CD4-positive, alpha-beta memory T cell (primary cell): ENCODE measurements at regions not wholly inside any gene's neighbourhood (a gene's known extent, or its start where the extent isn't known, plus 50 kb on each side); places are given as distances from the start of the nearest gene placed in this dataset.

Source experiments
- CTCF ChIA-PET: fragments of 350-600 bp; sonication (Branson Sonifier 250); formaldehyde crosslinking; loops from one replicate; lab custom pipeline; 2021; ENCODE audit warnings: inconsistent platforms; ENCODE audit not compliant: partially characterized antibody; lab: Charles Lee
- POLR2A ChIA-PET: fragments of 350-600 bp; sonication (Branson Sonifier 250); formaldehyde crosslinking; loops from one replicate; lab custom pipeline; 2021; ENCODE audit not compliant: partially characterized antibody; lab: Charles Lee
- DNase-seq, 5 donors: peaks; one replicate each; pipeline versions ENCODE4 v3.0.0 to v3.0.0-alpha.2; 2020 to 2022; ENCODE audit warnings: mixed read lengths in 1 of 5
- H3K27ac ChIP-seq: one replicate; pipeline ENCODE4 v1.7.0; 2013; ENCODE audit warnings: low read depth, low read length
- H3K27me3 ChIP-seq: 2 replicates; pipeline ENCODE4 v1.7.0; 2013; ENCODE audit warnings: mild to moderate bottlenecking, low read length, moderate library complexity; ENCODE audit not compliant: insufficient read depth
- H3K36me3 ChIP-seq: 2 replicates; pipeline ENCODE4 v1.7.0; 2013; ENCODE audit warnings: mild to moderate bottlenecking, low read length, moderate library complexity; ENCODE audit not compliant: insufficient read depth
- H3K4me1 ChIP-seq: 2 replicates; pipeline ENCODE4 v1.7.0; 2013; ENCODE audit warnings: mild to moderate bottlenecking, low read length, moderate library complexity; ENCODE audit not compliant: insufficient read depth
- H3K4me3 ChIP-seq, 2 donors: one replicate each; pipeline ENCODE4 v1.7.0; 2013; ENCODE audit warnings: low read length in 2 of 2, mild to moderate bottlenecking in 1 of 2
- H3K9me3 ChIP-seq, 2 donors: one replicate each; pipeline ENCODE4 v1.7.0; 2013; ENCODE audit warnings: low read length in 2 of 2, control low read depth in 1 of 2; ENCODE audit not compliant: control insufficient read depth in 1 of 2
- H3K27ac Mint-ChIP-seq, 7 donors: one replicate each; pipeline ENCODE4 v1.8.0; 2020 to 2021; ENCODE audit warnings: mixed read lengths in 7 of 7, mild to moderate bottlenecking in 6 of 7, inconsistent platforms in 3 of 7, moderate library complexity in 3 of 7
- H3K27me3 Mint-ChIP-seq, 2 donors: one replicate each; pipeline ENCODE4 v1.8.0; 2020 to 2021; ENCODE audit warnings: mixed read lengths in 2 of 2
- H3K36me3 Mint-ChIP-seq, 2 donors: one replicate each; pipeline ENCODE4 v1.8.0; 2020 to 2021; ENCODE audit warnings: mixed read lengths in 2 of 2, inconsistent platforms in 1 of 2, mild to moderate bottlenecking in 1 of 2
- H3K4me1 Mint-ChIP-seq, 4 donors: one replicate each; pipeline ENCODE4 v1.8.0; 2020 to 2021; ENCODE audit warnings: mixed read lengths in 4 of 4, mild to moderate bottlenecking in 1 of 4
- H3K4me3 Mint-ChIP-seq, 8 donors: one replicate each; pipeline ENCODE4 v1.8.0; 2020 to 2021; ENCODE audit warnings: mixed read lengths in 8 of 8, mild to moderate bottlenecking in 7 of 8, moderate library complexity in 6 of 8, inconsistent platforms in 3 of 8
- H3K9me3 Mint-ChIP-seq, 8 donors: one replicate each; pipeline ENCODE4 v1.8.0; 2020 to 2021; ENCODE audit warnings: mixed read lengths in 8 of 8, mild to moderate bottlenecking in 5 of 8, inconsistent platforms in 3 of 8, moderate library complexity in 1 of 8
- intact Hi-C: fragments of 100-400 bp; cut with micrococcal nuclease; formaldehyde crosslinking; loops from one replicate; pipeline ENCODE4 v1.15.1; 2023

DNA sequence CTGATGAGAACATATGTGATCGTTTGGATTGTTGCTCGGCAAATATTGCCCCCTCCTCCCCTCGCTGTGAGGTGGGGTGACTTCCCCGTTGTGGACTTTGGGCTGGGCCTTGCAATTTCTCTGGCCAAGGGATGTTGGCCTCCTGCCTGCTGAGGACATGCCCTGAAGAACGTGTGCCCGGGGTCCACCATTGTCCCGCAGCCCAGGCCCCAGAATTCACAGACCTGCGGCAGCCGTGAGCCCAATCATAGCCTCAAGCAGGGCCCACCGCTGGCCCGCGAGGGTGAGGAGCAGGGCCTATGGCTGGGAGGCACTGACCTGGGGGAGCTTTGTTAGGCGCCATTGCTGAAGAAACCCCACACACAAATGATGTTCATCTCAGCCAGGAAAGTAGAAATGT is 58.3 kb upstream of the ACTRT2 start:
- Mint-ChIP-seq H3K4me3 (no peak overlapping the region), H3K36me3 (no peaks in the 10 kb centered on the region), H3K27ac (no peak overlapping the region), H3K4me1 (no peaks in the 10 kb centered on the region), H3K9me3 (peaks cover 0 to 11% (median 2%) of the 10 kb centered on the region in 8 donors), H3K27me3 (peaks cover 0 to 2% of the 10 kb centered on the region in 2 donors)
- no peaks in the 10 kb centered on the region for H3K9me3 ChIP-seq
- intact Hi-C loops, result no loop called here
- H3K4me3 ChIP-seq, result no peak overlapping the region
- ChIA-PET CTCF (no interaction called here), POLR2A (no interaction called here)
- H3K27ac ChIP-seq, result no peak overlapping the region
- H3K36me3 ChIP-seq, result no peaks in the 10 kb centered on the region
- no peaks in the 10 kb centered on the region for H3K4me1 ChIP-seq
- no peaks in the 10 kb centered on the region for H3K27me3 ChIP-seq
- no peak for DNase-seq

- CTCF ChIA-PET, result no interaction called here
- peaks cover 2 to 7% of the 10 kb centered on the region in 2 donors for H3K27me3 Mint-ChIP-seq
- DNase-seq, result no peak
- no peak overlapping the region for H3K27ac Mint-ChIP-seq
- intact Hi-C loops, result no loop called here
- Histone ChIP-seq H3K27ac (no peak overlapping the region), H3K9me3 (no peaks in the 10 kb centered on the region), H3K4me3 (no peak overlapping the region), H3K36me3 (no peaks in the 10 kb centered on the region), H3K27me3 (no peaks in the 10 kb centered on the region), H3K4me1 (no peaks in the 10 kb centered on the region)
- H3K4me3 Mint-ChIP-seq, result no peak overlapping the region
- no peaks in the 10 kb centered on the region for H3K4me1 Mint-ChIP-seq
- POLR2A ChIA-PET, result no interaction called here
- no peaks in the 10 kb centered on the region for H3K9me3 Mint-ChIP-seq
- no peaks in the 10 kb centered on the region for H3K36me3 Mint-ChIP-seq
These were observed 55.6 kb upstream of the ACTRT2 start for GRCh38 chr1:2965676-2966075.

GRCh38 chr1:2966449-2967328 is 54.6 kb upstream of the ACTRT2 start:
- Mint-ChIP-seq H3K27me3 (peaks cover 2 to 7% of the 10 kb centered on the region in 2 donors), H3K27ac (no peak overlapping the region), H3K4me3 (no peak overlapping the region), H3K9me3 (no peaks in the 10 kb centered on the region), H3K4me1 (no peaks in the 10 kb centered on the region), H3K36me3 (no peaks in the 10 kb centered on the region)
- ChIA-PET POLR2A (no interaction called here), CTCF (no interaction called here)
- intact Hi-C loops, result no loop called here
- H3K4me3 ChIP-seq, result no peak overlapping the region
- no peak overlapping the region for H3K27ac ChIP-seq
- no peaks in the 10 kb centered on the region for H3K36me3 ChIP-seq
- no peaks in the 10 kb centered on the region for H3K4me1 ChIP-seq
- no peaks in the 10 kb centered on the region for H3K9me3 ChIP-seq
- DNase-seq, result no peak
- H3K27me3 ChIP-seq, result no peaks in the 10 kb centered on the region

- ChIA-PET POLR2A (no interaction called here), CTCF (no interaction called here)
- DNase-seq, result no peak
- H3K27ac ChIP-seq, result no peak overlapping the region
- no peak overlapping the region for H3K4me3 ChIP-seq
- no peak overlapping the region for H3K27ac Mint-ChIP-seq
- H3K4me3 Mint-ChIP-seq, result no peak overlapping the region
- H3K36me3 Mint-ChIP-seq, result no peaks in the 10 kb centered on the region
- no peaks in the 10 kb centered on the region for H3K27me3 ChIP-seq
- no peaks in the 10 kb centered on the region for H3K4me1 ChIP-seq
- H3K36me3 ChIP-seq, result no peaks in the 10 kb centered on the region
- H3K4me1 Mint-ChIP-seq, result no peaks in the 10 kb centered on the region
- H3K9me3 ChIP-seq, result no peaks in the 10 kb centered on the region
- no peaks in the 10 kb centered on the region for H3K9me3 Mint-ChIP-seq
- peaks cover 2 to 5% of the 10 kb centered on the region in 2 donors for H3K27me3 Mint-ChIP-seq
- intact Hi-C loops, result no loop called here
These were observed 53.9 kb upstream of the ACTRT2 start for GRCh38 chr1:2967329-2967725.

DNA sequence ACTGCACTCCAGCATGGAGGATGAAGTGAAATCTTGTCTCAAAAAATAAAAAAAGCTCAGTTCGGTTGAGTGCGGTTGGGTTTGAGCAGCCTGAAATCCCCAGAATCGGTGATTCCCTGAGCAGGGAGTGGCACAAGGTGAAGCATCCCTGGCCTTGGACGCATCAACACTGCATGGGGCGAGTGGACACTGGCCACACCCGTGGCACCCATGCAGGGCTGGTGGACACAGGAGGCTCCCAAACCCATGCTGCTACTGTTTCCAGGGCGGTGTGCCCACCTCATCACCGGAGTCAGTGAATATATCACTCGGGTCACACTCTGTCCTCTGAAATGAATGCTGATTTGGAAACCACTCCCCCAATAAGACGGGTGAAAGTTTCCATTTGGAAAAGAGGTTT is 53.4 kb upstream of the ACTRT2 start:
- Histone ChIP-seq H3K36me3 (no peaks in the 10 kb centered on the region), H3K4me1 (no peaks in the 10 kb centered on the region), H3K27me3 (no peaks in the 10 kb centered on the region), H3K9me3 (no peaks in the 10 kb centered on the region), H3K4me3 (no peak overlapping the region), H3K27ac (no peak overlapping the region)
- ChIA-PET CTCF (no interaction called here), POLR2A (no interaction called here)
- intact Hi-C loops, result no loop called here
- H3K27ac Mint-ChIP-seq, result no peak overlapping the region
- H3K36me3 Mint-ChIP-seq, result no peaks in the 10 kb centered on the region
- H3K4me3 Mint-ChIP-seq, result no peak overlapping the region
- peaks cover 0 to 1% (median under 1%) of the 10 kb centered on the region in 4 donors for H3K4me1 Mint-ChIP-seq
- H3K9me3 Mint-ChIP-seq, result no peaks in the 10 kb centered on the region
- H3K27me3 Mint-ChIP-seq, result peaks cover 2 to 5% of the 10 kb centered on the region in 2 donors
- no peak for DNase-seq

DNA sequence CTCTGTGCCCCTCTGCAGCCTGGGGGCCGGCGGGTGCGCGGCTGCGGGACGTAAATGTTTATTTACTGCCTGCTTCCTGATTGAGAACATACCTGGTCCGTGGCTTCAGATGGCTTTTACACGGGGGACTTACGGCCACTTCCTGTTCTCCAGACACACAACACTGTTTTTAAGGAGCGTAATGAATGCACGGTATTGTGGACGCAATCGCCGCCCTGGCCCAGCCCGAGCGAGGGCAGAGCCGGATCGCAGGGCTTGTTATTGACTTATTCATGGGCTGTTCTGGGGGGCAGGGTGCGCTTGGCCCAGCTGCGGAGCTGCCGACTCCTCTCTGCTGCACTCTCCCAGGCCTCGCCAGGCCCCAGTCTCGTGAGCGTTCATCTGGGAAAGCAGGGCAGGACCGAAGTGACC is 52.8 kb upstream of the ACTRT2 start:
- Histone ChIP-seq H3K27me3 (no peaks in the 10 kb centered on the region), H3K36me3 (no peaks in the 10 kb centered on the region), H3K27ac (no peak overlapping the region), H3K9me3 (no peaks in the 10 kb centered on the region), H3K4me1 (no peaks in the 10 kb centered on the region), H3K4me3 (no peak overlapping the region)
- DNase-seq, result no peak
- Mint-ChIP-seq H3K4me1 (peaks cover 0 to 1% (median under 1%) of the 10 kb centered on the region in 4 donors), H3K27me3 (peaks cover 2 to 5% of the 10 kb centered on the region in 2 donors), H3K4me3 (no peak overlapping the region), H3K9me3 (no peaks in the 10 kb centered on the region), H3K36me3 (no peaks in the 10 kb centered on the region), H3K27ac (no peak overlapping the region)
- POLR2A ChIA-PET, result no interaction called here
- CTCF ChIA-PET, result no interaction called here
- intact Hi-C loops, result no loop called here

DNA sequence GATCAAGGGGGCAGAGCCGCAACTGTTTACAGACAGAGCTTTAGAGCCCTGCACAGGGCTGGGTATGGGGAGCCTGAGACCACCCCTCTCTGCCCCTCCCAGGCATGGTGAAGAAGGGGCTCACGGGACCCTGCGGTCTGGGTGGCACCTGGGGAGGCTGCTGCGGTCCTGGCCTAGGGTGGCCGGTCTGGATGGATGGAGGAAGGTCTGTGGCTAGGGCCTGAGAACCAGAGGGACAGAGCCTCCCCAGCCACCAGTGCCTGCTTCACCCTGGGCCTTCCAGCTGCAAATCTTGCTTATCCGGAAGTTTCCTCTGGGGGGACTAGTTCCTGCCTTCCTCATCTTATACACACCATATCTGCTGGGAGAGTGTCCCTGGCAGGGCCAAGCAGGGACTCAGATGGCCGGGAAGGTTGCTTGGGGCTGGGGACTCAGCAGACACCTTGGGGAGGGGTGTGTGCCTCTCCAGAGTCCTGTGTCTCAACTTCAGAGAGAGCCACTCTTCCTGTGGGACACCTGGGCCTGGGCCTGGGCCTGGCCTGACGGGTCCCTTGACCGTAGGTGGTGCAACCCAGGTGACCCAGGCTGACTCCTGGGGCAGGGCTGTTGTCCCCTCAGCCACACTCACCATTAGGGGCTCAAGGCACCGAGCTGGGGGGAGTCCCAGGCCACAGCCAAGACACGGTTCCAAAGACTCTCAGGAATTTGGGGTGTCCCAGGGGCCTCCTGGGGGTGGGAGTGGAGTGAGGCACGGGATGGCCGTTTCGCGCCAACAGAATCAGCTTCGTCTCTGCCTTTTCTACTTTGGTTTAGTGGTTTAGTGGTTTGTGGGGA is 52.0 kb upstream of the ACTRT2 start:
- ChIA-PET CTCF (no interaction called here), POLR2A (no interaction called here)
- no peak overlapping the region for H3K4me3 Mint-ChIP-seq
- intact Hi-C loops, result no loop called here
- Histone ChIP-seq H3K27me3 (no peaks in the 10 kb centered on the region), H3K9me3 (no peaks in the 10 kb centered on the region), H3K36me3 (no peaks in the 10 kb centered on the region), H3K4me3 (no peak overlapping the region), H3K4me1 (no peaks in the 10 kb centered on the region), H3K27ac (no peak overlapping the region)
- no peaks in the 10 kb centered on the region for H3K9me3 Mint-ChIP-seq
- no peak overlapping the region for H3K27ac Mint-ChIP-seq
- H3K27me3 Mint-ChIP-seq, result peaks cover 2 to 5% of the 10 kb centered on the region in 2 donors
- no peak for DNase-seq
- no peaks in the 10 kb centered on the region for H3K36me3 Mint-ChIP-seq
- H3K4me1 Mint-ChIP-seq, result peaks cover 0 to 1% (median under 1%) of the 10 kb centered on the region in 4 donors
